NCI-H2196 (cell line): ENCODE measurements at regions not wholly inside any gene's neighbourhood (a gene's known extent, or its start where the extent isn't known, plus 50 kb on each side); places are given as distances from the start of the nearest gene placed in this dataset.

Experiments
- DNase-seq: peaks from one replicate; lab custom pipeline; 2025; ENCODE audit not compliant: unreplicated experiment; lab: John Stamatoyannopoulos, UW

GRCh38 chr14:29108908-29109307, 342.3 kb downstream of the FOXG1 start:
- no peak for DNase-seq

GRCh38 chr14:29109589-29109988, 343.0 kb downstream of the FOXG1 start:
- DNase-seq, result no peak

GRCh38 chr14:29111554-29111953, 345.0 kb downstream of the FOXG1 start:
- DNase-seq, result no peak

- DNase-seq, result no peak
Observed at GRCh38 chr14:29123017-29123416, 356.4 kb downstream of the FOXG1 start.

GRCh38 chr14:29126361-29126760, 359.8 kb downstream of the FOXG1 start:
- DNase-seq, result no peak

GRCh38 chr14:29126865-29127264, 360.3 kb downstream of the FOXG1 start:
- DNase-seq, result no peak

GRCh38 chr14:29140016-29140415, 373.4 kb downstream of the FOXG1 start:
- no peak for DNase-seq

GRCh38 chr14:29144621-29145020, 378.0 kb downstream of the FOXG1 start:
- no peak for DNase-seq

- DNase-seq, result no peak
Observed at GRCh38 chr14:29148221-29148620, 381.6 kb downstream of the FOXG1 start.

GRCh38 chr14:29149798-29150197, 383.2 kb downstream of the FOXG1 start:
- no peak for DNase-seq

GRCh38 chr14:29150659-29151058, 384.1 kb downstream of the FOXG1 start:
- DNase-seq, result no peak

- DNase-seq, result no peak
Observed at GRCh38 chr14:29156096-29156495, 389.5 kb downstream of the FOXG1 start.

- DNase-seq, result no peak
Observed at GRCh38 chr14:29161593-29161992, 395.0 kb downstream of the FOXG1 start.

GRCh38 chr14:29163109-29163508, 396.5 kb downstream of the FOXG1 start:
- no peak for DNase-seq

GRCh38 chr14:29165431-29165830, 398.8 kb downstream of the FOXG1 start:
- DNase-seq, result no peak

- no peak for DNase-seq
Observed at GRCh38 chr14:29166507-29166906, 399.9 kb downstream of the FOXG1 start.

GRCh38 chr14:29168149-29168548, 401.6 kb downstream of the FOXG1 start:
- DNase-seq, result no peak

GRCh38 chr14:29169408-29169807, 402.8 kb downstream of the FOXG1 start:
- DNase-seq, result no peak

GRCh38 chr14:29175706-29176105, 409.1 kb downstream of the FOXG1 start:
- no peak for DNase-seq

- no peak for DNase-seq
Observed at GRCh38 chr14:29176876-29177275, 410.3 kb downstream of the FOXG1 start.

GRCh38 chr14:29178971-29179370, 412.4 kb downstream of the FOXG1 start:
- no peak for DNase-seq

- no peak for DNase-seq
Observed at GRCh38 chr14:29191092-29191491, 424.5 kb downstream of the FOXG1 start.

GRCh38 chr14:29197557-29197956, 431.0 kb downstream of the FOXG1 start:
- no peak for DNase-seq

- no peak for DNase-seq
Observed at GRCh38 chr14:29205658-29206057, 439.1 kb downstream of the FOXG1 start.
